ENCODE measurements at regions not wholly inside any gene's neighbourhood (a gene's known extent, or its start where the extent isn't known, plus 50 kb on each side); places are given as distances from the start of the nearest gene placed in this dataset.

- TF ChIP-seq POU2F2 (IDR thresholded peaks at IDR 0.05; ENCODE audit: borderline replicate concordance, low read depth, low read length) (no peak), KLF5 (IDR thresholded peaks at IDR 0.05; ENCODE audit: partially characterized antibody) (no peak), MXI1 (IDR thresholded peaks at IDR 0.05; ENCODE audit: low read depth, low read length) (no peak), BACH1 (IDR thresholded peaks at IDR 0.05; ENCODE audit: borderline replicate concordance) (no peak), WRNIP1 (IDR thresholded peaks at IDR 0.05; ENCODE audit: borderline replicate concordance, low read depth, low read length) (no peak), POLR2A (IDR thresholded peaks at IDR 0.05; ENCODE audit: low read depth, low read length) (no peak), PKNOX1 (IDR thresholded peaks at IDR 0.05) (no peak), SMARCA5 (IDR thresholded peaks at IDR 0.05) (no peak), ZNF622 (IDR thresholded peaks at IDR 0.05) (no peak), EED (IDR thresholded peaks at IDR 0.05; ENCODE audit: low read depth) (no peak), PAX5 (IDR thresholded peaks at IDR 0.05; ENCODE audit: borderline replicate concordance, low read depth, low read length) (no peak), FOXK2 (IDR thresholded peaks at IDR 0.05) (no peak), SUZ12 (IDR thresholded peaks at IDR 0.05; ENCODE audit: unreplicated experiment) (no peak)
- CTCF ChIA-PET, result interaction anchor here (1.0 to 1.3 kb wide), 2 partner anchors 245 to 257 kb away, joined by 3 to 4 read pairs; no protein-coding TSS in a partner anchor
- SMC1A ChIA-PET (ENCODE audit: uncharacterized antibody, unreplicated experiment), result interaction anchor here (0.5 to 2.5 kb wide), 4 partner anchors 11 to 1922 kb away, joined by 3 to 6 read pairs (median 3); no protein-coding TSS in a partner anchor
- Histone ChIP-seq H3K4me2 (ENCODE audit: control insufficient read depth, insufficient read depth) (no peak overlapping the region), H3K27ac (ENCODE audit: control insufficient read depth, insufficient read depth) (no peak overlapping the region), H3K4me3 (no peak overlapping the region), H3K9me3 (replicated peaks; ENCODE audit: control insufficient read depth, insufficient read depth, low read length) (no peaks in the 10 kb centered on the region), H3K27me3 (replicated peaks in 1 of 2; ENCODE audit: control insufficient read depth in 2 of 2, insufficient read depth in 2 of 2, low read length in 1 of 2) (no peaks in the 10 kb centered on the region), H3K79me2 (ENCODE audit: control insufficient read depth, insufficient read depth, low read length) (no peaks in the 10 kb centered on the region), H2AFZ (ENCODE audit: control insufficient read depth, low read depth, low read length) (no peak overlapping the region), H3K36me3 (ENCODE audit: control insufficient read depth in 2 of 2, insufficient read depth in 2 of 2, low read length in 1 of 2) (no peaks in the 10 kb centered on the region), H4K20me1 (ENCODE audit: control insufficient read depth, insufficient read depth) (no peaks in the 10 kb centered on the region), H3K9ac (ENCODE audit: control insufficient read depth, insufficient read depth, low read length) (no peak overlapping the region), H3K4me1 (ENCODE audit: control insufficient read depth, insufficient read depth, low read length) (no peaks in the 10 kb centered on the region)
- no peak for FAIRE-seq
- WGBS (ENCODE audit: insufficient coverage, insufficient replicate concordance, low lambda C conversion rate, missing lambda C conversion rate), result 53% methylated on average over 8 of the region's 8 CpGs
- intact Hi-C loops (cut with micrococcal nuclease; ENCODE audit: unreplicated experiment) (no loop called here), in situ Hi-C loops (cut with MboI) (loop anchor here (5.0 kb wide), 2 partner anchors 243 to 332 kb away; no protein-coding TSS in a partner anchor)
- RAD21 ChIA-PET (ENCODE audit: unreplicated experiment), result interaction anchor here (0.9 kb wide), 1 partner anchor 9 kb away, joined by 3 read pairs; no protein-coding TSS in a partner anchor
- POLR2A ChIA-PET, result interaction anchor here (0.5 kb wide), 1 partner anchor 21 kb away, joined by 3 read pairs; no protein-coding TSS in a partner anchor
- DNase-seq (ENCODE audit: low read depth, low spot score), result no peak
- BruUV-seq (replicated peaks), result no TSS peak
- no peak for ATAC-seq
These were observed 74.5 kb upstream of the TIAM2 start for GRCh38 chr6:154920495-154921200.

Data from GM12878 (cell line).